Peyer's patch (tissue), 4 donors: ENCODE measurements at regions not wholly inside any gene's neighbourhood (a gene's known extent, or its start where the extent isn't known, plus 50 kb on each side); places are given as distances from the start of the nearest gene placed in this dataset.
"Not testable (repeated sequence)": the region's sequence is repeated elsewhere in the genome, so short reads cannot be mapped to it uniquely, and the experiment has no call there.

Source experiments
- DNase-seq, 3 donors: peaks; one replicate each; pipeline ENCODE4 v3.0.0-alpha.2; 2017 to 2019
- H3K27ac ChIP-seq, 4 donors: fragments of 200-600 bp; sonication (generic); one replicate each; pipeline ENCODE4 v1.5.1; 2016 to 2019
- H3K27me3 ChIP-seq, 2 donors: fragments of 200-600 bp; sonication (generic); one replicate each; pipeline ENCODE4 v1.5.1; 2019
- H3K36me3 ChIP-seq, 3 donors: fragments of 200-600 bp; sonication (generic); one replicate each; pipeline ENCODE4 v1.5.1; 2016 to 2019
- H3K4me1 ChIP-seq, 4 donors: fragments of 200-600 bp; sonication (generic); one replicate each; pipeline ENCODE4 v1.5.1; 2016 to 2019
- H3K4me3 ChIP-seq, 4 donors: fragments of 200-600 bp; sonication (generic); 1 replicate in 3 of 4; 2 replicates in 1 of 4; pipeline ENCODE4 v1.5.1; 2016 to 2019; ENCODE audit warnings: mild to moderate bottlenecking in 1 of 4
- H3K9me3 ChIP-seq, 4 donors: fragments of 200-600 bp; sonication (generic); one replicate each; pipeline ENCODE4 v1.5.1; 2016 to 2019; ENCODE audit warnings: mild to moderate bottlenecking in 1 of 4
- POLR2A ChIP-seq, 2 donors: fragments of 450-650 bp; IDR thresholded peaks; one replicate each; pipeline ENCODE4 v1.5.1; 2017; ENCODE audit warnings: antibody characterized with exemption in 2 of 2, mild to moderate bottlenecking in 2 of 2, moderate library complexity in 2 of 2
- TF ChIP-seq, protein P1 (sequence below), 6 experiments: fragments of 450-650 bp in 4 of 6; fragments of 200-600 bp in 2 of 6; sonication (generic) in 1 of 6; IDR thresholded peaks; one replicate each; pipeline ENCODE4 v1.5.1; 2017 to 2019; ENCODE audit warnings: antibody characterized with exemption in 6 of 6, mild to moderate bottlenecking in 3 of 6, moderate library complexity in 1 of 6

DNA sequence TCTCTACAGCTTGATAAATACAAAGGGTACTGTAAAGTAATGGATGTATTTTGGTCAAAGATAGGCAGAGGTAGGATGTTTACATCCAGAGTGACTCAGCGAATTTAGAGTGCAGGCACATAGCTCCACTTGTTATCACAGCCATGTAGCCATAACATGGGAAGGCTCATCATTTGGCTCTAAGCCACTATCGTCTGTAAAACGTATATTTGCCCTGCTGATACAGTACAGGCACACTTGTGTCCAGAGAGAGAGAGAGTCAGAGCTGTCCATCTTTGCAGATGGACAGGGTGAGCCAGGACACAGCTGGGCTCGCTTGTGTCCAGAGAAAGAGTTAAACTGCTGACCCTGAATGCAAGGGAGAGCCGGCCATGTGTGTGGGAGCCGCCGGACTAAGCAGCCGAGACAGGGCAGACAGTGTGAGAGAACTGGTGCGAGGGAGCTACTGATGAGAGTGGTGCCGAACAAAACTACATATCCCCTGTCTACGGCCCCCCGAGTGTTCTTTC is 619.0 kb downstream of the DOK5 start:
- Histone ChIP-seq H3K4me1 (peaks cover 0 to 12% (median 0%) of the 10 kb centered on the region in 4 donors), H3K36me3 (no peaks in the 10 kb centered on the region), H3K27me3 (no peaks in the 10 kb centered on the region), H3K27ac (no peak overlapping the region), H3K9me3 (no peaks in the 10 kb centered on the region), H3K4me3 (no peak overlapping the region)
- DNase-seq = no peak
- no peak for TF ChIP-seq POLR2A (IDR thresholded peaks at IDR 0.05)
- TF ChIP-seq, protein P1, sequence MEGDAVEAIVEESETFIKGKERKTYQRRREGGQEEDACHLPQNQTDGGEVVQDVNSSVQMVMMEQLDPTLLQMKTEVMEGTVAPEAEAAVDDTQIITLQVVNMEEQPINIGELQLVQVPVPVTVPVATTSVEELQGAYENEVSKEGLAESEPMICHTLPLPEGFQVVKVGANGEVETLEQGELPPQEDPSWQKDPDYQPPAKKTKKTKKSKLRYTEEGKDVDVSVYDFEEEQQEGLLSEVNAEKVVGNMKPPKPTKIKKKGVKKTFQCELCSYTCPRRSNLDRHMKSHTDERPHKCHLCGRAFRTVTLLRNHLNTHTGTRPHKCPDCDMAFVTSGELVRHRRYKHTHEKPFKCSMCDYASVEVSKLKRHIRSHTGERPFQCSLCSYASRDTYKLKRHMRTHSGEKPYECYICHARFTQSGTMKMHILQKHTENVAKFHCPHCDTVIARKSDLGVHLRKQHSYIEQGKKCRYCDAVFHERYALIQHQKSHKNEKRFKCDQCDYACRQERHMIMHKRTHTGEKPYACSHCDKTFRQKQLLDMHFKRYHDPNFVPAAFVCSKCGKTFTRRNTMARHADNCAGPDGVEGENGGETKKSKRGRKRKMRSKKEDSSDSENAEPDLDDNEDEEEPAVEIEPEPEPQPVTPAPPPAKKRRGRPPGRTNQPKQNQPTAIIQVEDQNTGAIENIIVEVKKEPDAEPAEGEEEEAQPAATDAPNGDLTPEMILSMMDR (IDR thresholded peaks at IDR 0.05) = no peak

DNA sequence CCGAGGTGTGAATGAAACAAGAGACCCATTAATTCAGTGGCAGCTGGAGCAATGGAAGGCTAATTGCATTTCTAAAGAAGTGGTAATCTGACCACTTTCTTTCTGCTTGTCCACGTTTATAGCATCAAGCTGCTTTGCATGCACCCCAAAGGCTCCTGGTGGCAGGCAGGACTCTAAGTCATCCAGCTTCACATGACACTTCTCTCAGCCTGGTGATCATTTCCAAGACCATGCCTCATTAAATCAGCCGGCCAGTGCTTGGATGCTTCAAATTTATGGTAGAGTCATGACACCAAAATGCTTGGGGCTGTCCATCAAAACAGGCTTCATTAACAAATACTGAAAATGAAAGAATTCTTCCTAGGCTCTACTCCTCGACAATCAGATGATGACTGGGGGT is 614.9 kb downstream of the DOK5 start:
- Histone ChIP-seq H3K27ac (no peak overlapping the region), H3K9me3 (no peaks in the 10 kb centered on the region), H3K27me3 (no peaks in the 10 kb centered on the region), H3K4me1 (no peaks in the 10 kb centered on the region), H3K4me3 (no peak overlapping the region), H3K36me3 (no peaks in the 10 kb centered on the region)
- DNase-seq = no peak
- TF ChIP-seq, protein P1 (IDR thresholded peaks at IDR 0.05) = no peak
- TF ChIP-seq POLR2A (IDR thresholded peaks at IDR 0.05) = no peak

DNA sequence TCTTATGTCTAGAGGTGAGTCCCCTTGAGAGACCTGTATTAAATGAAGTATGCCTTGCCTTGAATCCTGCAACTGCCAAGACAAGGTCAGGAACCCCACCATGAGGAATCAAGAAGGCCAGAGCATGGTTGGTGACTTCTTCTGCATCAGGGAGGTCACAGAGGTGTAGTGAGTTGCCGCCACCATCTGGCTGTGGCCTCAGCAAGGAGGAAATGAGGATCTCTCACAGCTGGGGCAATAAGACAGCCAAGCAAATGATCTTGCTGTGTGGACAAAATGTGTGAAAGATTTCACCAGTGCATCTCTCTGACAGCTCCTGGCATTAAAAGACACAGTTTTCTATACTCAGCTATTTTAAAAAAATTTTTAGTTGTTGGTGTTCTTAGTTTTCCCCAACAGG is 611.0 kb downstream of the DOK5 start:
- H3K9me3 ChIP-seq = no peaks in the 10 kb centered on the region
- no peak overlapping the region for H3K4me3 ChIP-seq
- no peaks in the 10 kb centered on the region for H3K36me3 ChIP-seq
- no peaks in the 10 kb centered on the region for H3K4me1 ChIP-seq
- H3K27ac ChIP-seq = no peak overlapping the region
- no peaks in the 10 kb centered on the region for H3K27me3 ChIP-seq
- no peak for DNase-seq
- TF ChIP-seq POLR2A (IDR thresholded peaks at IDR 0.05) = no peak
- TF ChIP-seq, protein P1 (IDR thresholded peaks at IDR 0.05) = no peak

DNA sequence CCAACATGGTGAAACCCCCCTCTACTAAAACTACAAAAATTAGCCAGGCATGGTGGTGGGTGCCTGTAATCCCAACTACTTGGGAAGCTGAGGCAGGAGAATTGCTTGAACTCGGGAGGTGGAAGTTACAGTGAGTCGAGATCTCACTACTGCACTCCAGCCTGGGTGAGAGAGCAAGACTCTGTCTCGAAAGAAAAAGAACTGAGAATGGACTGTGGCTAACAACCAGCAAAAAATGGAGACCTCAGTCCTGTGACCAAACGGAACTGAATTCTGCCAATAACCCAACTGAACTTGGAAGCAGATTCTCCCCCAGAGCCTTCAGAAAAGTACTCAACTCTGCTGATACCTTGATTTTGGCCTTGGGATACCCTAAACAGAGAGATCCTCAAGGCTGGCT is 604.5 kb downstream of the DOK5 start:
- H3K27me3 ChIP-seq = no peaks in the 10 kb centered on the region
- TF ChIP-seq, protein P1 (IDR thresholded peaks at IDR 0.05) = no peak
- no peak for TF ChIP-seq POLR2A (IDR thresholded peaks at IDR 0.05)
- no peak overlapping the region for H3K27ac ChIP-seq
- DNase-seq = no peak
- H3K4me1 ChIP-seq = no peaks in the 10 kb centered on the region
- no peaks in the 10 kb centered on the region for H3K36me3 ChIP-seq
- no peak overlapping the region for H3K4me3 ChIP-seq
- no peaks in the 10 kb centered on the region for H3K9me3 ChIP-seq

DNA sequence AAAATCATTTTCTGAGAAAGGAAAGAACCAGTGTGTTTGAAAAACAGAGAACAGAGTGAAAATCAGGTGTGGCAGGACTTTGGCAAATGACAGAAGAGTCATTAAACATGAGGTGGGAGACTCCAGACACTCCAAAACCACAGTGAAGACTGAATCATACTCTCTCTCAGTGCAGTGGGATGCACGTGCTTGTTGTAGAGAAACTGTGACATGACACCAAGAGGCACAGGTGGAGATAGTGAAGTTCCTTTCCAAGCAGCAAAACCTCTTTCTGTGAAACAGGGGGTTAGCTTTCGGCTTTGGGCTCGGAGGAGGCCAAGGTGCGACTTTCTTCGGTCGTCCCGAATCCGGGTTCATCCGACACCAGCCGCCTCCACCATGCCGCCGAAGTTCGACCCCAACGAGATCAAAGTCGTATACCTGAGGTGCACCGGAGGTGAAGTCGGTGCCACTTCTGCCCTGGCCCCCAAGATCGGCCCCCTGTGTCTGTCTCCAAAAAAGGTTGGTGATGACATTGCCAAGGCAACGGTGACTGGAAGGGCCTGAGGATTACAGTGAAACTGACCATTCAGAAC is 599.0 kb downstream of the DOK5 start:
- not testable (repeated sequence) for H3K4me1 ChIP-seq, H3K27ac ChIP-seq, H3K36me3 ChIP-seq, H3K9me3 ChIP-seq, H3K27me3 ChIP-seq, H3K4me3 ChIP-seq
- peak in 1 of 3 donors; percentile 16 for DNase-seq

DNA sequence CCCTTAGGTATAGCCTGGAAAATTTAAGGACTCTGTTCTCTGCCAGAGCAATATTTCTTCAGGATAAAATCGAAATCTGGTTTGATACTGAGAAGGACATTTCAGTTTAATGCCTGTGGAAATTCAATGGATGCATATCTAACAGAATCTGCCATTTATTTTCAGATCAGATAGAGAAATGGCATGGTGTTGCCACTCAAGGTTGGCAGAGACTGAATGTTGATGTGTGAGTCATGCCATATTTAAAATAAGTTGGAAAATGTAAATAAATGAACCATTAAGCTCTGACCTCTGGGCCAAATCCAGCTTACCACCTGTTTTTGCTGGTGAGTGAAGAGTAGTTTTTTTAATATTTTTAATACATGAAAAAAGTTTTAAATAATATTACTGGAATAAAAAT is 594.6 kb downstream of the DOK5 start:
- no peaks in the 10 kb centered on the region for H3K36me3 ChIP-seq
- H3K4me1 ChIP-seq = no peaks in the 10 kb centered on the region
- H3K27ac ChIP-seq = no peak overlapping the region
- no peaks in the 10 kb centered on the region for H3K27me3 ChIP-seq
- TF ChIP-seq, protein P1 (IDR thresholded peaks at IDR 0.05) = no peak
- no peak for TF ChIP-seq POLR2A (IDR thresholded peaks at IDR 0.05)
- no peaks in the 10 kb centered on the region for H3K9me3 ChIP-seq
- no peak overlapping the region for H3K4me3 ChIP-seq
- no peak for DNase-seq
